Activated naive CD4-positive, alpha-beta T cell treated with anti-CD3 and anti-CD28 coated beads, Interleukin-2, amount 50 U/mL, for 24 hours (primary cell): ENCODE measurements at regions not wholly inside any gene's neighbourhood (a gene's known extent, or its start where the extent isn't known, plus 50 kb on each side); places are given as distances from the start of the nearest gene placed in this dataset.

Experiments
- H3K27ac Mint-ChIP-seq: one replicate; pipeline ENCODE4 v1.8.0; 2021; ENCODE audit warnings: mild to moderate bottlenecking, mixed read lengths
- H3K27me3 Mint-ChIP-seq: one replicate; pipeline ENCODE4 v1.8.0; 2021; ENCODE audit warnings: mixed read lengths
- H3K36me3 Mint-ChIP-seq: one replicate; pipeline ENCODE4 v1.8.0; 2021; ENCODE audit warnings: mixed read lengths
- H3K4me1 Mint-ChIP-seq: one replicate; pipeline ENCODE4 v1.8.0; 2021; ENCODE audit warnings: mixed read lengths
- H3K4me3 Mint-ChIP-seq: one replicate; pipeline ENCODE4 v1.8.0; 2021; ENCODE audit warnings: mild to moderate bottlenecking, mixed read lengths
- H3K9me3 Mint-ChIP-seq: one replicate; pipeline ENCODE4 v1.8.0; 2021; ENCODE audit warnings: mixed read lengths

- no peaks in the 10 kb centered on the region for H3K27me3 Mint-ChIP-seq
- H3K27ac Mint-ChIP-seq, result no peak overlapping the region
- no peaks in the 10 kb centered on the region for H3K9me3 Mint-ChIP-seq
- no peaks in the 10 kb centered on the region for H3K36me3 Mint-ChIP-seq
- H3K4me1 Mint-ChIP-seq, result no peaks in the 10 kb centered on the region
- no peak overlapping the region for H3K4me3 Mint-ChIP-seq
These were observed 430.1 kb downstream of the ANKRD50 start for GRCh38 chr4:124282301-124282898.

DNA sequence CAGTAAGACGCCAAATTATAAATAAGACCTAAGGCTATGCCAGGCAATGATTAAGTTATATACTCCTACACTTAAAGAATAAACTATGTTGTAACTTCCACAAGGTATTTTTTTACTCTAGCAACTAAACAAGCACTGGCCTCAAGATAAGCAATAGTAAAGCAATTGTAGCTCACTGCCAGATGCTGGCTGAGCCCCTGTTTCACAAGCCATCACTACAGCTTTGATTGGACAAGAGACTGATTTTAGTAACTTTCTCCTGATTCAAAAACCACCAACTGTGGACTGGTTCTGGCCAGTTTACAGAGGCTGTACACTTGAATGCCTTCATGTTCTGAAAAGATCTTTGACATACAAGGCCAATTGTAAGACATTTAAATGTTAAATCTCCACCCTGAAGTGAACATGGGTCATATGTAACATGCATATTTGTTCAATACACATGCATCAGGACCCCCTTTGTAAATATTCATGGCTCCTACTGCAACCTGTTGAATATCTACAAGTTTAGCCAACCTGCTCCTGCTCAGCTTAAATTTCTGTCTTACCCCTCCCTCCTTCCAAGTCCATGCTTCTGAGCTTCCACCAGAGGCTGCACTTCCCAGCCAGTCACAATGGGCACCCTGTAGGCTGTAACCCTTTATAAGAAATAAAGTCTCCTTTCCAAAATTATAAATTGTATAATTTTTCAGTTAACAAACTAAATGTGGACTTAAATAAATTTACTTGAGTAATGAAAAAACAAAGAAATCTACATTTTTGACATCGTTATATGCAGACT, 423.6 kb downstream of the ANKRD50 start:
- Mint-ChIP-seq H3K4me3 (no peak overlapping the region), H3K27ac (no peak overlapping the region), H3K27me3 (peaks cover 1% of the 10 kb centered on the region)

GRCh38 chr4:124290678-124291077, 421.9 kb downstream of the ANKRD50 start:
- Mint-ChIP-seq H3K4me3 (no peak overlapping the region), H3K9me3 (peaks cover 5% of the 10 kb centered on the region), H3K4me1 (no peaks in the 10 kb centered on the region), H3K27ac (no peak overlapping the region), H3K27me3 (peaks cover 1% of the 10 kb centered on the region), H3K36me3 (no peaks in the 10 kb centered on the region)

More for the DNA sequence above, 423.6 kb downstream of the ANKRD50 start:
- Mint-ChIP-seq H3K36me3 (no peaks in the 10 kb centered on the region), H3K4me1 (no peaks in the 10 kb centered on the region), H3K9me3 (peaks cover 5% of the 10 kb centered on the region)

DNA sequence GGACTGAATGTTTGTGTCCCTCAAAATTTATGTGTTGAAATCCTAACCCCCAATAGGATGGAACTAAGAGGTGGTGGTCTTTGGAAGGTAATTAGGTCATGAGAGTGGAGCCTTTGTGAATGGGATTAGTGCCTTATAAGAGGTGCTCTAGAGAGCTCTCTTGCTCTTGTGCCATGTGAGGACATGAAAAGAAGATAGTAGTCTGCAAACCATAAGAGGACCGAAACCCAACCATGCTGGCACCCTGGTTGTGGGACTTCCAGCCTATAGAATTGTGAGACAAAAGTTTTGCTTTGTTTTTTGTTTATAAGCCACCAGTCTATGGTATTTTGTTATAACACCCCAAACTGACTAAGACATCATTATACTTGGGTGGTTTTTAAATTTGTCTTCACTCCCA, 417.1 kb downstream of the ANKRD50 start:
- no peaks in the 10 kb centered on the region for H3K36me3 Mint-ChIP-seq
- no peak overlapping the region for H3K4me3 Mint-ChIP-seq
- H3K27me3 Mint-ChIP-seq, result no peaks in the 10 kb centered on the region
- H3K27ac Mint-ChIP-seq, result no peak overlapping the region
- H3K9me3 Mint-ChIP-seq, result peaks cover 2% of the 10 kb centered on the region
- H3K4me1 Mint-ChIP-seq, result no peaks in the 10 kb centered on the region

DNA sequence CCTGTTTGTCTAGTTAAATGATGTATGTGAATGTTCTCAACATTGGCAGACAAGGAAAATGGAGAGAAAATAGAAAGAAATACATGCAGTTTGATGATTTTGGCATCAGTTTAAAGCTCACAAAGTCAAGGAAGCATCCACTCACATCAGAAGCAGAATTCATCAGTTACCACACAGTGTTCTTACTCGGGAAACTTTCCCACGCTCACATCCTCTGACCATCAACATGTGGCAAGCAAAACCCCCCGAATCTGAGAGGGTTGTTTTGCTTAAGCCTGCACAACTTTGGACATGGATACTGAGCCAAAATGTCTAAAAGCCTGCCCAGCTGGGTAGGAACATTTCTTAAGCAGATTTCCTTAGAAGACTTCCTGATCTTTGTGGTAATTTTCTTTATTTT, 407.6 kb downstream of the ANKRD50 start:
- Mint-ChIP-seq H3K36me3 (no peaks in the 10 kb centered on the region), H3K9me3 (no peaks in the 10 kb centered on the region), H3K4me3 (no peak overlapping the region), H3K4me1 (no peaks in the 10 kb centered on the region), H3K27ac (no peak overlapping the region), H3K27me3 (peaks cover 2% of the 10 kb centered on the region)

- Mint-ChIP-seq H3K36me3 (no peaks in the 10 kb centered on the region), H3K4me1 (no peaks in the 10 kb centered on the region), H3K27me3 (no peaks in the 10 kb centered on the region), H3K4me3 (no peak overlapping the region), H3K9me3 (no peaks in the 10 kb centered on the region), H3K27ac (no peak overlapping the region)
These were observed 406.2 kb downstream of the ANKRD50 start for GRCh38 chr4:124306352-124306751.

DNA sequence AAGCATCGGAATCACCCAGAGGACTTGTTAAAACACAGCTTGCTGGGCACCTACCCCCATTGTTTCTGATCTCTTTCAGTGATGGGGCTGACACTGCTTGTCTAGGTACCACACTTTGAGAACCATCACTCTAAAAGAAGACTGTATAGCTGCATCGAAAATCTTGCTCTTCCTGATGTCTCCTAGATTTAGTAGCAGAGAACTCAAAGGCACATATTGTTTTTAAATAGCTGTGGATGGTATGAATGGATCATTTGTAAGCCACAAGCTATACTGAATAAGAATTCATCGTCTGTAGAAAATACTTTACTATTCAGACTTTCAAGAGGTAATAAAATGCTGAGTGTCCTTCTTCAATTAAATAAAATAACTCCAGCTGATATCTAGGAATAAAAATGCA, 405.4 kb downstream of the ANKRD50 start:
- H3K27ac Mint-ChIP-seq, result no peak overlapping the region
- no peaks in the 10 kb centered on the region for H3K4me1 Mint-ChIP-seq
- no peaks in the 10 kb centered on the region for H3K9me3 Mint-ChIP-seq
- H3K4me3 Mint-ChIP-seq, result no peak overlapping the region
- H3K27me3 Mint-ChIP-seq, result no peaks in the 10 kb centered on the region
- no peaks in the 10 kb centered on the region for H3K36me3 Mint-ChIP-seq

DNA sequence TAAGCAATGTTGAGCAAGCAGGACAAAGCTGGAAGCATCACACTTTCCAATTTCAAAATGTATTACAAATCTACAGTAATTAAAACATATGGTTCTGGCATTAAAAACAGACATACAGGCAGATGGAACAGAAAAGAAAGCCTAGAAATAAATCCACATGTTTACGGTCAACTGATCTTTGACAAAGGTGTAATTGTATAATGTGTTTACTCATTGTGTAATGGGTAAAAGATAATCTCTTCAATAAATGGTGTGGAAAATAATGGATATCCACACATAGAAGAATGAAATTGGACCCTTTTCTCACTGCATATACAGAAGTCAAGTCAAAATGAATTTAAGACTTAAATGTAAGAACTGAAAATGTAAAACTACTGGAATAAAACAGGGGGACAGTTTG, 394.2 kb downstream of the ANKRD50 start:
- Mint-ChIP-seq H3K27ac (no peak overlapping the region), H3K36me3 (no peaks in the 10 kb centered on the region), H3K9me3 (no peaks in the 10 kb centered on the region), H3K27me3 (peaks cover 9% of the 10 kb centered on the region), H3K4me1 (no peaks in the 10 kb centered on the region), H3K4me3 (no peak overlapping the region)

DNA sequence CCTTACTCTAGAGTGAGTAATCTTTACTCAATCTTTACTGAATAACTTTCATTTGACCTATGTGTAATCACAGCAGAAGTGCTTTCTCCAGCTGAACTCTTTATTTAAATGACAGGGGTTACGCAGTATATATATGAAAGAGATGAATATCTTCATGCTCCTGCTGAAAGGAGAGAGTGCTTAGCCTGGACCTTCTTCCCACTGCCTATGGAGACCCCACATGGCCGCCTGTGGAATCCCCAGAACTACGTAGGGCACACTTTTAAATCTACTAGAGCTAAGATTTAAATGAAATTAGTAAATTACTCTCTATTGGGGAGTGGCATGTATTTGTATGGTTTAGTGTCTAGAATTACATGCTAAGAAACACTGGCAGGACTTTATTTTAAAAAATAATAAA, 391.2 kb downstream of the ANKRD50 start:
- Mint-ChIP-seq H3K4me3 (no peak overlapping the region), H3K9me3 (no peaks in the 10 kb centered on the region)

DNA sequence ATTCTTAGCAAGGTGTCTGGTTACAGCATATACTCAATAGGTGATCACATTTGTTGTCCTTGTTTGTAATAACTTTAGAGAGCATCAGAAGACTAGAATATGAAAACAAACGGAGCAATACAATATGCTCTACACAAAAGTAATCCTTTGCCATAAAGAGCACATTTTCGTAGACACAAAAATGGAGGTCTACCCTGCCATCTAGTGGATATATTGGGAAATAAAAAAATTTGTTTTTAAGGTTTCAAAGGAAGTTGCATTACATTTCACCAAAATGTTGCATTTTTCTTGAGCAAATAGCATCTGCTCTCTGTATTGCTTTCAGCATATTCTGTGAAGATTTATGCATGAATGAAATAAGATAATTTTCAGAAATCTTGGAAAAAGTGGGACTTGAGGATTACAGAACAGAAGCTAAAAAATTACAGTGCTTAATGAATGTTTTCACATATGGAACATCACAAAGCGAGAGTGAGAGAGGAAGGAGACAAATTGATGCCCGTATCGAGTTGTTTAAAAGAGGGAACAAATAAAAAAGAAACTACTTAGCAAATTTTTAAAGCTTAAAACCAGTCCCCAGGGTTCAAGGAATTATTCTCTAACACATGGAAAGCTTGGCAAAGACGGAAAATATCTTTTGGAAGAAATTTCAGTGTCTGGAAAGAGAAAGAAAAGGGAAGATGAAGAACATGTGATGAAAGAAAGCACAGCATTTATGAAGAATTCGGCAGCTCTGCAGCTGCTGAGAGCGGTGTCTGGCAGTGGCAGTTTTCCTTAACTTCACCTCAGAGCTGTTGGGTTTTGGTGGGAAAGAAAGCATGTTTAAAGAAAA, 390.1 kb downstream of the ANKRD50 start:
- H3K27me3 Mint-ChIP-seq, result peaks cover 3% of the 10 kb centered on the region
- H3K9me3 Mint-ChIP-seq, result no peaks in the 10 kb centered on the region
- H3K4me3 Mint-ChIP-seq, result no peak overlapping the region
- no peak overlapping the region for H3K27ac Mint-ChIP-seq
- H3K4me1 Mint-ChIP-seq, result no peaks in the 10 kb centered on the region
- no peaks in the 10 kb centered on the region for H3K36me3 Mint-ChIP-seq

More for the DNA sequence above, 391.2 kb downstream of the ANKRD50 start:
- Mint-ChIP-seq H3K4me1 (no peaks in the 10 kb centered on the region), H3K36me3 (no peaks in the 10 kb centered on the region), H3K27me3 (peaks cover 3% of the 10 kb centered on the region), H3K27ac (no peak overlapping the region)

GRCh38 chr4:124325690-124326089, 386.8 kb downstream of the ANKRD50 start:
- no peaks in the 10 kb centered on the region for H3K4me1 Mint-ChIP-seq
- H3K27me3 Mint-ChIP-seq, result peaks cover 3% of the 10 kb centered on the region
- H3K27ac Mint-ChIP-seq, result no peak overlapping the region
- no peak overlapping the region for H3K4me3 Mint-ChIP-seq
- H3K9me3 Mint-ChIP-seq, result no peaks in the 10 kb centered on the region
- H3K36me3 Mint-ChIP-seq, result no peaks in the 10 kb centered on the region

- H3K36me3 Mint-ChIP-seq, result no peaks in the 10 kb centered on the region
- no peaks in the 10 kb centered on the region for H3K27me3 Mint-ChIP-seq
- H3K27ac Mint-ChIP-seq, result no peak overlapping the region
- no peaks in the 10 kb centered on the region for H3K9me3 Mint-ChIP-seq
- no peak overlapping the region for H3K4me3 Mint-ChIP-seq
- H3K4me1 Mint-ChIP-seq, result no peaks in the 10 kb centered on the region
These were observed 383.4 kb downstream of the ANKRD50 start for GRCh38 chr4:124329134-124329533.

GRCh38 chr4:124330045-124330444, 382.5 kb downstream of the ANKRD50 start:
- H3K4me1 Mint-ChIP-seq, result no peaks in the 10 kb centered on the region
- no peak overlapping the region for H3K4me3 Mint-ChIP-seq
- H3K27ac Mint-ChIP-seq, result no peak overlapping the region
- no peaks in the 10 kb centered on the region for H3K36me3 Mint-ChIP-seq
- H3K27me3 Mint-ChIP-seq, result no peaks in the 10 kb centered on the region
- H3K9me3 Mint-ChIP-seq, result no peaks in the 10 kb centered on the region

DNA sequence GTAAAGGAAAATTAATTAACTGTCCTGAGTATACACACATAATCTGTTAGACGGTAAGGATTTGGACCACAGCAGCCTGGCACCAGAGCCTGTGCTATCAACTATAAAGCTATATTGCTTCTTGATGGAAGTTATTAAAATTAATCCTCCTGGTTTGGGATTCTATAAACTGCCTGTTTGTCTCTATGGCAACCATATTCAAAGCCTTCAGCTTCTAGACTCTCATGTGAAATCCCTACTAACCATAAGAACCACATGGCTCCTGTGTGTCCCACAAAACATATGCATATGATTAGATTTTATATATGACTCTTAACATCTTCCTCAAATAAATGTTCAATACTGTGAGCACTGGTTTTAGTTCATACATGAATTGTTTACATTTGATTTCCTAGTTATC, 380.8 kb downstream of the ANKRD50 start:
- no peaks in the 10 kb centered on the region for H3K27me3 Mint-ChIP-seq
- H3K9me3 Mint-ChIP-seq, result no peaks in the 10 kb centered on the region
- H3K36me3 Mint-ChIP-seq, result no peaks in the 10 kb centered on the region
- H3K4me3 Mint-ChIP-seq, result no peak overlapping the region
- no peak overlapping the region for H3K27ac Mint-ChIP-seq
- H3K4me1 Mint-ChIP-seq, result no peaks in the 10 kb centered on the region

DNA sequence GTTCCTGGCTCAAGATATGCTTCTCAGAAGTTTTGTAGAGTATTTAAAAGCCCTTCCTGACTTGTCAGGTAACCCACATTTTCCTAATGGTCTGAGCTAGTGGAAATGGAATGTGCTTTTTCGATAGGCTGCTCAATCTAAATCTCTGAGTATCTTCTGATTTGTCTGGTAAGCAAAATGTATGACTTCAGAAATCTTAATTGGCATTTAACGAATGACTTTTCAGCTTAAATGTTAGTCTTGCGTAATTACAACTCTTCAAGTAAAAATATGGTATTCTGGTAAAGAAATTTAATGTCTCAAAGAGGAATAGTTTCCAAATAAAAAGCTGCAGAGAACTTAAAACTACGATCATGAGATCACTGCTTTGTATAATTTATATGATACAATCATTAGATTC, 379.1 kb downstream of the ANKRD50 start:
- Mint-ChIP-seq H3K36me3 (no peaks in the 10 kb centered on the region), H3K4me3 (no peak overlapping the region), H3K9me3 (no peaks in the 10 kb centered on the region), H3K27me3 (no peaks in the 10 kb centered on the region), H3K27ac (no peak overlapping the region), H3K4me1 (no peaks in the 10 kb centered on the region)

DNA sequence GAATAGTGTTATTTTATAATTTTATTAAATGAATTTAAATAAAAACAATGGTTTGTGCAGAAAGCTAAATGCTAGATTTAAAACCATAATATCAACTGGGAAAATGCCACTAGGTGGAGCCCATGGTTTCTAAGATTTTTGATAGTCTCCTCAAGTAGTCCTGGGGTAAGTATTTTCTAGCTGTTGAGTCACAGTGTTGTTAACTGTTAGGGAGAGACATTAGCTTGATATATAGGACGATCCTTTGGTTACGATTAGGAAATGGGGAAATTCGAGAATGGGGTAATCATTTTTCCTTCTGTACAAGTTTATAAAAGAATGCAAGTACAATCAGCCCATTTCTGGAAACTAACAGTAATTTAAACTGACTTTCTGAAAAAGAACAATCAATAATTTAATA, 378.4 kb downstream of the ANKRD50 start:
- no peaks in the 10 kb centered on the region for H3K9me3 Mint-ChIP-seq
- no peaks in the 10 kb centered on the region for H3K4me1 Mint-ChIP-seq
- H3K4me3 Mint-ChIP-seq, result no peak overlapping the region
- no peaks in the 10 kb centered on the region for H3K36me3 Mint-ChIP-seq
- H3K27ac Mint-ChIP-seq, result no peak overlapping the region
- H3K27me3 Mint-ChIP-seq, result no peaks in the 10 kb centered on the region
